HEK293 (cell line): ENCODE measurements at regions not wholly inside any gene's neighbourhood (a gene's known extent, or its start where the extent isn't known, plus 50 kb on each side); places are given as distances from the start of the nearest gene placed in this dataset.

Source experiments
- CTCF ChIA-PET: fragments of 350-600 bp; formaldehyde crosslinking; extraction: SDS; loops from one replicate; lab custom pipeline; 2021; ENCODE audit warnings: antibody characterized with exemption; lab: Yijun Ruan, JAX
- POLR2A ChIA-PET: fragments of 300-600 bp; formaldehyde crosslinking; extraction: SDS; loops from one replicate; lab custom pipeline; 2020; ENCODE audit warnings: antibody characterized with exemption, inconsistent platforms; lab: Yijun Ruan, JAX
- H3K27ac ChIP-seq: fragments of 200-500 bp; sonication (Bioruptor generic); 2 replicates; pipeline ENCODE4 v1.5.1; 2014; ENCODE audit warnings: low read depth, low read length, control low read depth, inconsistent platforms; ENCODE audit errors: extremely low read depth
- H3K36me3 ChIP-seq, 2 experiments: fragments of 200-500 bp in 1 of 2; sonication (Bioruptor generic) in 1 of 2; 1 replicate in 1 of 2; 2 replicates in 1 of 2; pipeline ENCODE4 v1.5.1; 2014 to 2017; ENCODE audit warnings: inconsistent platforms in 2 of 2, low read length in 2 of 2; ENCODE audit not compliant: control insufficient read depth in 2 of 2, insufficient read depth in 1 of 2
- H3K4me1 ChIP-seq: fragments of 200-500 bp; sonication (Bioruptor generic); 2 replicates; pipeline ENCODE4 v1.5.1; 2014; ENCODE audit warnings: mild to moderate bottlenecking, low read length, inconsistent platforms; ENCODE audit not compliant: control insufficient read depth, insufficient read depth
- H3K4me3 ChIP-seq: 2 replicates; pipeline ENCODE4 v1.5.1; 2011; ENCODE audit warnings: low read depth, mild to moderate bottlenecking, control low read depth, low read length, moderate library complexity
- H3K9me3 ChIP-seq: fragments of 200-500 bp; sonication (Bioruptor generic); 2 replicates; pipeline ENCODE4 v1.5.1; 2014; ENCODE audit warnings: low read depth, low read length, inconsistent platforms; ENCODE audit not compliant: control insufficient read depth, insufficient read depth
- GFI1B ChIP-seq: fragments of 450-650 bp; formaldehyde crosslinking; IDR thresholded peaks from 2 replicates; pipeline ENCODE4 v1.5.1; 2016; ENCODE audit warnings: missing biosample characterization, missing genetic modification characterization
- SALL2 ChIP-seq: fragments of 450-650 bp; formaldehyde crosslinking; IDR thresholded peaks from 2 replicates; pipeline ENCODE4 v1.5.0; 2017; ENCODE audit warnings: missing biosample characterization, mild to moderate bottlenecking, missing genetic modification characterization, borderline replicate concordance
- SP2 ChIP-seq: fragments of 450-650 bp; formaldehyde crosslinking; IDR thresholded peaks from 2 replicates; pipeline ENCODE4 v1.5.1; 2016; ENCODE audit warnings: missing biosample characterization, missing genetic modification characterization
- WT1 ChIP-seq: fragments of 450-650 bp; formaldehyde crosslinking; IDR thresholded peaks from 2 replicates; pipeline ENCODE4 v1.5.1; 2016; ENCODE audit warnings: missing biosample characterization, missing genetic modification characterization
- ZBTB8A ChIP-seq: fragments of 450-650 bp; formaldehyde crosslinking; IDR thresholded peaks from 2 replicates; pipeline ENCODE4 v1.5.1; 2016; ENCODE audit warnings: missing biosample characterization, missing genetic modification characterization
- ZFHX2 ChIP-seq: fragments of 450-650 bp; formaldehyde crosslinking; conservative IDR thresholded peaks from 2 replicates; pipeline ENCODE4 v1.5.1; 2016; ENCODE audit warnings: missing biosample characterization, missing genetic modification characterization
- ZNF140 ChIP-seq: fragments of 450-650 bp; formaldehyde crosslinking; IDR thresholded peaks from 2 replicates; pipeline ENCODE4 v1.5.1; 2016; ENCODE audit warnings: missing biosample characterization, missing genetic modification characterization
- ZNF19 ChIP-seq: fragments of 450-650 bp; formaldehyde crosslinking; IDR thresholded peaks from 2 replicates; pipeline ENCODE4; 2016; ENCODE audit warnings: missing biosample characterization, missing genetic modification characterization, low read depth
- ZNF221 ChIP-seq: fragments of 450-650 bp; formaldehyde crosslinking; IDR thresholded peaks from 2 replicates; pipeline ENCODE4 v1.5.1; 2017; ENCODE audit warnings: missing biosample characterization, missing genetic modification characterization, borderline replicate concordance
- ZNF239 ChIP-seq: fragments of 450-650 bp; formaldehyde crosslinking; IDR thresholded peaks from 2 replicates; pipeline ENCODE4 v1.5.1; 2016; ENCODE audit warnings: missing biosample characterization, missing genetic modification characterization
- ZNF248 ChIP-seq: fragments of 450-650 bp; formaldehyde crosslinking; IDR thresholded peaks from 2 replicates; pipeline ENCODE4 v1.5.1; 2017; ENCODE audit warnings: missing biosample characterization, missing genetic modification characterization
- ZNF404 ChIP-seq: fragments of 450-650 bp; formaldehyde crosslinking; IDR thresholded peaks from 2 replicates; pipeline ENCODE4 v1.5.1; 2017; ENCODE audit warnings: missing biosample characterization, missing genetic modification characterization
- ZNF561 ChIP-seq: fragments of 450-650 bp; IDR thresholded peaks from 2 replicates; pipeline ENCODE4 v1.5.1; 2018; ENCODE audit warnings: missing biosample characterization, missing genetic modification characterization, borderline replicate concordance
- ZNF623 ChIP-seq: fragments of 450-650 bp; formaldehyde crosslinking; IDR thresholded peaks from 2 replicates; pipeline ENCODE4 v1.5.1; 2016; ENCODE audit warnings: missing biosample characterization, missing genetic modification characterization
- ZSCAN23 ChIP-seq: fragments of 450-650 bp; formaldehyde crosslinking; IDR thresholded peaks from 2 replicates; pipeline ENCODE4 v1.5.1; 2016; ENCODE audit warnings: missing biosample characterization, missing genetic modification characterization
- TF ChIP-seq, protein P1 (sequence below): fragments of 450-650 bp; formaldehyde crosslinking; IDR thresholded peaks from 2 replicates; pipeline ENCODE4 v1.5.1; 2017; ENCODE audit warnings: missing biosample characterization, mild to moderate bottlenecking, missing genetic modification characterization, moderate library complexity
- TF ChIP-seq, protein P2 (sequence below): fragments of 450-650 bp; formaldehyde crosslinking; IDR thresholded peaks from 2 replicates; pipeline ENCODE4 v1.5.1; 2016; ENCODE audit warnings: missing biosample characterization, missing genetic modification characterization
- TF ChIP-seq, protein P3 (sequence below): fragments of 450-650 bp; formaldehyde crosslinking; IDR thresholded peaks from 2 replicates; pipeline ENCODE4 v1.5.1; 2017; ENCODE audit warnings: missing biosample characterization, missing genetic modification characterization
- TF ChIP-seq, protein P4 (sequence below): fragments of 450-650 bp; formaldehyde crosslinking; conservative IDR thresholded peaks from 2 replicates; pipeline ENCODE4 v1.5.1; 2016; ENCODE audit warnings: low read depth, missing biosample characterization, missing genetic modification characterization

DNA sequence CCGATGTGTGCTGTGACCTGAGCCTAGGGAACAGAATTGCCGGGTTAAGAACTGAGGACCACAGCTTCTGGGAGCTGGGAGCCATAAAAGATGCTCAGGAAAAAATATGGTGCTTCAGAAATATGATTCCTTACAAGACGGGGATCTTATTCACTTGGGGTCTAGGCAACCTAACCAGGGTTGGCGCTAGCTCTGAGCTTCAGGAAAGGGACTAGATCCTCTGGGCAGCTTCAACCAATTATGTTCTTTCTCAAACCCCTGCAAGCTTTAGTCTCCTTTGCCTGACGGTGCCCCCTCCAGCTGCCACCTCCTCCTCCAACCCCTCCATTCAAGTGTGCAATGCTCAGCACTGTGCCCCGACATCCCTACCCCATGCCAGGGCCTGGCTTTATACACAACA, 634.1 kb upstream of the CADM1 start:
- H3K36me3 ChIP-seq: no peaks in the 10 kb centered on the region
- CTCF ChIA-PET: interaction anchor here (1.2 kb wide), 1 partner anchor 79 kb away, joined by 3 read pairs; no protein-coding TSS in a partner anchor
- H3K27ac ChIP-seq: no peak overlapping the region
- POLR2A ChIA-PET: no interaction called here
- no peak for TF ChIP-seq ZNF248 (tag by site-specific recombination)
- TF ChIP-seq ZFHX2 (tag by site-specific recombination): no peak
- TF ChIP-seq ZNF561 (tag by site-specific recombination): no peak
- TF ChIP-seq, protein P1, sequence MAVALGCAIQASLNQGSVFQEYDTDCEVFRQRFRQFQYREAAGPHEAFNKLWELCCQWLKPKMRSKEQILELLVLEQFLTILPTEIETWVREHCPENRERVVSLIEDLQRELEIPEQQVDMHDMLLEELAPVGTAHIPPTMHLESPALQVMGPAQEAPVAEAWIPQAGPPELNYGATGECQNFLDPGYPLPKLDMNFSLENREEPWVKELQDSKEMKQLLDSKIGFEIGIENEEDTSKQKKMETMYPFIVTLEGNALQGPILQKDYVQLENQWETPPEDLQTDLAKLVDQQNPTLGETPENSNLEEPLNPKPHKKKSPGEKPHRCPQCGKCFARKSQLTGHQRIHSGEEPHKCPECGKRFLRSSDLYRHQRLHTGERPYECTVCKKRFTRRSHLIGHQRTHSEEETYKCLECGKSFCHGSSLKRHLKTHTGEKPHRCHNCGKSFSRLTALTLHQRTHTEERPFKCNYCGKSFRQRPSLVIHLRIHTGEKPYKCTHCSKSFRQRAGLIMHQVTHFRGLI (tag by site-specific recombination): no peak
- no peak for TF ChIP-seq ZNF623
- no peak for TF ChIP-seq ZNF221 (tag by site-specific recombination)
- TF ChIP-seq, protein P2, sequence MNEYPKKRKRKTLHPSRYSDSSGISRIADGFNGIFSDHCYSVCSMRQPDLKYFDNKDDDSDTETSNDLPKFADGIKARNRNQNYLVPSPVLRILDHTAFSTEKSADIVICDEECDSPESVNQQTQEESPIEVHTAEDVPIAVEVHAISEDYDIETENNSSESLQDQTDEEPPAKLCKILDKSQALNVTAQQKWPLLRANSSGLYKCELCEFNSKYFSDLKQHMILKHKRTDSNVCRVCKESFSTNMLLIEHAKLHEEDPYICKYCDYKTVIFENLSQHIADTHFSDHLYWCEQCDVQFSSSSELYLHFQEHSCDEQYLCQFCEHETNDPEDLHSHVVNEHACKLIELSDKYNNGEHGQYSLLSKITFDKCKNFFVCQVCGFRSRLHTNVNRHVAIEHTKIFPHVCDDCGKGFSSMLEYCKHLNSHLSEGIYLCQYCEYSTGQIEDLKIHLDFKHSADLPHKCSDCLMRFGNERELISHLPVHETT (tag by site-specific recombination): no peak
- TF ChIP-seq ZNF239 (tag by site-specific recombination): no peak
- TF ChIP-seq, protein P3, sequence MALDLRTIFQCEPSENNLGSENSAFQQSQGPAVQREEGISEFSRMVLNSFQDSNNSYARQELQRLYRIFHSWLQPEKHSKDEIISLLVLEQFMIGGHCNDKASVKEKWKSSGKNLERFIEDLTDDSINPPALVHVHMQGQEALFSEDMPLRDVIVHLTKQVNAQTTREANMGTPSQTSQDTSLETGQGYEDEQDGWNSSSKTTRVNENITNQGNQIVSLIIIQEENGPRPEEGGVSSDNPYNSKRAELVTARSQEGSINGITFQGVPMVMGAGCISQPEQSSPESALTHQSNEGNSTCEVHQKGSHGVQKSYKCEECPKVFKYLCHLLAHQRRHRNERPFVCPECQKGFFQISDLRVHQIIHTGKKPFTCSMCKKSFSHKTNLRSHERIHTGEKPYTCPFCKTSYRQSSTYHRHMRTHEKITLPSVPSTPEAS: no peak
- TF ChIP-seq, all 188 proteins: peak for 0
- Histone ChIP-seq H3K4me1 (no peaks in the 10 kb centered on the region), H3K4me3 (no peak overlapping the region), H3K9me3 (no peaks in the 10 kb centered on the region)

DNA sequence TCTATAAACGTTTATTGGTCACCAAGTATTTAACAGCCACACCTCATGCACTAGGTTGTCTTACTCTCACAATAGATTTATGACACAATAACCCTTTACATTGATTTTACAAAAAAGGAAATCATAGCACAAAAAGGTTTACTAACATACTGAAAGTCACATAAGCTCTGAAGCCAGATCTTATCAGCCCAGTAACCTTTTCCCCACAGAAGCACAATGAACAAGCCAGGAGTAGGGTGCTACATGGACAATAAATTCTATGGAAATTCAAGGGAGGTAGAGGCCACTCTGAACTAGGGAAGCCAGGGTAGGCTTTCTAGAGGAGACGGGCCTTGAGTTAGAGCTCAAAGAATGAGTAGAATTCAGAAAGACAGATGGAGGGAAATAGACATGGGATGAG, 633.5 kb upstream of the CADM1 start:
- CTCF ChIA-PET: interaction anchor here (1.2 kb wide), 1 partner anchor 80 kb away, joined by 3 read pairs; no protein-coding TSS in a partner anchor
- POLR2A ChIA-PET: no interaction called here
- no peak for TF ChIP-seq ZBTB8A (tag by site-specific recombination)
- TF ChIP-seq GFI1B (tag by site-specific recombination): no peak
- no peak for TF ChIP-seq SP2
- TF ChIP-seq ZNF19 (tag by site-specific recombination): no peak
- TF ChIP-seq SALL2: no peak
- TF ChIP-seq ZNF140 (tag by site-specific recombination): no peak

DNA sequence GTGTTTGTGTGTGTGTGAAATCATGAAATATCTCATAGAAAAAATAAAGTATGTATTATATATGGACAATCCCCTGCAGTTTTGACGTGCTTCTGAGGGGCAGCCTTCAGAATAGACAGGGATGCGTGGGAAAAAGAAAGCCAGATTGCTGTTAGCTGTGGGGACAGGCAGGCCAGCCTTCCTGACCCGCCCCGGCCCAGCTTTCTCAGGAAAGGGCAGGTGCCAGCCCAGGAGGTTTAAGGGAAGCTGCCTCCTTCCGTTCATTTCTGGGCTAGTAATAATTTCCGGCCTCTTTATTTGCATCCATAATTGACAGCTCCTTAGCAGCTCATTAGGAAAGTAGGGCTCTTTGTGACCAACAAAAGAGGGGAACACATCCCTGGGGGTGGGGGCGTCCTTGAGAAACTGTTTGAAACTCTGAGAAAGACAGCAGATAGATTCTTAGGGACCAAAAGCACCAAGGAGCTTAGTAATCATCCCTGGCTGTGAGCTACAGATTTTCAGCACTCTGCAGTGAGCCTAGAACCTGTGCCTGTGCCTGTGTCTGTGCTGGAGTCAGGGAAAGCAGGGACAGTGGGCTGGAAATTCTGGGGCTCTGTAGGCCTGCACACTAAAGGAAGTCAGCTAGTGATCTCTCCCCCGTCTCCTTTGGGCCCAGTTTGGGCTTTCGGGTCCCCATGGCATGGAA, 632.9 kb upstream of the CADM1 start:
- Histone ChIP-seq H3K4me1 (no peaks in the 10 kb centered on the region), H3K4me3 (no peak overlapping the region), H3K27ac (no peak overlapping the region), H3K9me3 (no peaks in the 10 kb centered on the region), H3K36me3 (no peaks in the 10 kb centered on the region)
- no peak for TF ChIP-seq WT1
- TF ChIP-seq, protein P4, sequence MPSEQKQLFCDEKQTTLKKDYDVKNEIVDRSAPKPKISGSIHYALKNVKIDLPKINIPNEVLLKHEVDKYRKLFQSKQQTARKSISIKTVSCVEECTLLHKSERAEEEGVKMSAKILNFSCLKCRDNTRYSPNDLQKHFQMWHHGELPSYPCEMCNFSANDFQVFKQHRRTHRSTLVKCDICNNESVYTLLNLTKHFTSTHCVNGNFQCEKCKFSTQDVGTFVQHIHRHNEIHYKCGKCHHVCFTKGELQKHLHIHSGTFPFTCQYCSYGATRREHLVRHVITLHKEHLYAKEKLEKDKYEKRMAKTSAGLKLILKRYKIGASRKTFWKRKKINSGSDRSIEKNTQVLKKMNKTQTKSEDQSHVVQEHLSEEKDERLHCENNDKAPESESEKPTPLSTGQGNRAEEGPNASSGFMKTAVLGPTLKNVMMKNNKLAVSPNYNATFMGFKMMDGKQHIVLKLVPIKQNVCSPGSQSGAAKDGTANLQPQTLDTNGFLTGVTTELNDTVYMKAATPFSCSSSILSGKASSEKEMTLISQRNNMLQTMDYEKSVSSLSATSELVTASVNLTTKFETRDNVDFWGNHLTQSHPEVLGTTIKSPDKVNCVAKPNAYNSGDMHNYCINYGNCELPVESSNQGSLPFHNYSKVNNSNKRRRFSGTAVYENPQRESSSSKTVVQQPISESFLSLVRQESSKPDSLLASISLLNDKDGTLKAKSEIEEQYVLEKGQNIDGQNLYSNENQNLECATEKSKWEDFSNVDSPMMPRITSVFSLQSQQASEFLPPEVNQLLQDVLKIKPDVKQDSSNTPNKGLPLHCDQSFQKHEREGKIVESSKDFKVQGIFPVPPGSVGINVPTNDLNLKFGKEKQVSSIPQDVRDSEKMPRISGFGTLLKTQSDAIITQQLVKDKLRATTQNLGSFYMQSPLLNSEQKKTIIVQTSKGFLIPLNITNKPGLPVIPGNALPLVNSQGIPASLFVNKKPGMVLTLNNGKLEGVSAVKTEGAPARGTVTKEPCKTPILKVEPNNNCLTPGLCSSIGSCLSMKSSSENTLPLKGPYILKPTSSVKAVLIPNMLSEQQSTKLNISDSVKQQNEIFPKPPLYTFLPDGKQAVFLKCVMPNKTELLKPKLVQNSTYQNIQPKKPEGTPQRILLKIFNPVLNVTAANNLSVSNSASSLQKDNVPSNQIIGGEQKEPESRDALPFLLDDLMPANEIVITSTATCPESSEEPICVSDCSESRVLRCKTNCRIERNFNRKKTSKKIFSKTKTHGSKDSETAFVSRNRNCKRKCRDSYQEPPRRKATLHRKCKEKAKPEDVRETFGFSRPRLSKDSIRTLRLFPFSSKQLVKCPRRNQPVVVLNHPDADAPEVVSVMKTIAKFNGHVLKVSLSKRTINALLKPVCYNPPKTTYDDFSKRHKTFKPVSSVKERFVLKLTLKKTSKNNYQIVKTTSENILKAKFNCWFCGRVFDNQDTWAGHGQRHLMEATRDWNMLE (tag by site-specific recombination): no peak
- no peak for TF ChIP-seq ZNF404 (tag by site-specific recombination)
- TF ChIP-seq ZSCAN23 (tag by site-specific recombination): no peak
- ChIA-PET POLR2A (no interaction called here), CTCF (interaction anchor here (0.6 to 1.2 kb wide), 2 partner anchors 80 to 1292 kb away, joined by 3 read pairs; no protein-coding TSS in a partner anchor)

More for the DNA sequence above, 633.5 kb upstream of the CADM1 start:
- Histone ChIP-seq H3K9me3 (no peaks in the 10 kb centered on the region), H3K36me3 (no peaks in the 10 kb centered on the region), H3K27ac (no peak overlapping the region), H3K4me1 (no peaks in the 10 kb centered on the region), H3K4me3 (no peak overlapping the region)
